Gastrocnemius medialis (tissue), 4 donors: ENCODE measurements at regions not wholly inside any gene's neighbourhood (a gene's known extent, or its start where the extent isn't known, plus 50 kb on each side); places are given as distances from the start of the nearest gene placed in this dataset.

Experiments
- ATAC-seq, 2 donors: fragments of 150-250 bp; one replicate each; pipeline ENCODE4 v1.9.1; 2016
- DNase-seq, 2 donors: peaks; one replicate each; pipeline ENCODE4 v3.0.0-alpha.2; 2019
- H3K27ac ChIP-seq, 4 donors: fragments of 200-600 bp; sonication (generic); 1 replicate in 1 of 4; 2 replicates in 3 of 4; pipeline ENCODE4 v1.5.1; 2016 to 2018; ENCODE audit warnings: mild to moderate bottlenecking in 2 of 4, moderate library complexity in 1 of 4
- H3K27me3 ChIP-seq, 3 donors: fragments of 200-600 bp; sonication (generic) in 2 of 3; 1 replicate in 1 of 3; 2 replicates in 2 of 3; pipeline versions ENCODE4 v1.5.1 to v1.6.0; 2016 to 2019; ENCODE audit warnings: mild to moderate bottlenecking in 1 of 3, moderate library complexity in 1 of 3
- H3K36me3 ChIP-seq, 2 donors: fragments of 200-600 bp; sonication (generic) in 1 of 2; one replicate each; pipeline ENCODE4 v1.5.1; 2017 to 2018
- H3K4me1 ChIP-seq, 2 donors: fragments of 200-600 bp; sonication (generic) in 1 of 2; one replicate each; pipeline ENCODE4 v1.5.1; 2016 to 2017; ENCODE audit warnings: mild to moderate bottlenecking in 2 of 2
- H3K4me3 ChIP-seq, 4 donors: fragments of 200-600 bp; sonication (generic) in 3 of 4; 1 replicate in 1 of 4; 2 replicates in 3 of 4; pipeline ENCODE4 v1.5.1; 2016 to 2019; ENCODE audit warnings: mild to moderate bottlenecking in 2 of 4
- H3K9me3 ChIP-seq, 3 donors: fragments of 200-600 bp; sonication (generic) in 2 of 3; 1 replicate in 1 of 3; 2 replicates in 2 of 3; pipeline ENCODE4 v1.5.1; 2016 to 2019
- CTCF ChIP-seq, 5 experiments: fragments of 450-650 bp in 3 of 5; fragments of 200-600 bp in 2 of 5; sonication (generic) in 2 of 5; IDR thresholded peaks in 4 of 5; conservative IDR thresholded peaks in 1 of 5; 1 replicate in 4 of 5; 2 replicates in 1 of 5; pipeline ENCODE4 v1.5.1; 2016 to 2019; ENCODE audit warnings: antibody characterized with exemption in 5 of 5, mild to moderate bottlenecking in 3 of 5, moderate library complexity in 3 of 5
- POLR2A ChIP-seq, 2 donors: fragments of 450-650 bp; IDR thresholded peaks; one replicate each; pipeline ENCODE4 v1.6.1; 2017; ENCODE audit warnings: antibody characterized with exemption in 2 of 2, mild to moderate bottlenecking in 2 of 2, moderate library complexity in 2 of 2
- in situ Hi-C, 4 donors: fragments of 200-750 bp; cut with MboI; loops; one replicate each; pipeline versions ENCODE4 v1.15.0 to v1.8.0; 2017; ENCODE audit warnings: low sequenced_read_pairs in 4 of 4
- intact Hi-C: fragments of 100-400 bp; cut with DNase I; formaldehyde crosslinking; loops from one replicate; pipeline ENCODE4 v1.15.1; 2023; ENCODE audit warnings: low total_unique reads

GRCh38 chr9:31674264-31674663 is 710.2 kb upstream of the ACO1 start:
- Histone ChIP-seq H3K9me3 (no peaks in the 10 kb centered on the region), H3K36me3 (no peaks in the 10 kb centered on the region), H3K4me1 (no peaks in the 10 kb centered on the region), H3K4me3 (no peak overlapping the region), H3K27ac (no peak overlapping the region), H3K27me3 (no peaks in the 10 kb centered on the region)
- TF ChIP-seq POLR2A (IDR thresholded peaks at IDR 0.05) (no peak), CTCF (IDR thresholded peaks at IDR 0.05 in 4 of 5, conservative IDR thresholded peaks at IDR 0.05 in 1 of 5) (no peak)
- ATAC-seq, result no peak
- in situ Hi-C loops, result no loop called here
- DNase-seq, result no peak
- intact Hi-C loops, result no loop called here

- Histone ChIP-seq H3K27me3 (no peaks in the 10 kb centered on the region), H3K4me3 (no peak overlapping the region), H3K36me3 (no peaks in the 10 kb centered on the region), H3K9me3 (no peaks in the 10 kb centered on the region), H3K4me1 (no peaks in the 10 kb centered on the region), H3K27ac (no peak overlapping the region)
- in situ Hi-C loops, result loop anchor here in 1 of 4 donors (25.0 kb wide), 1 partner anchor 90 kb away; no protein-coding TSS in a partner anchor
- DNase-seq (no peak), ATAC-seq (no peak)
- TF ChIP-seq POLR2A (IDR thresholded peaks at IDR 0.05), result no peak
- TF ChIP-seq CTCF (IDR thresholded peaks at IDR 0.05 in 4 of 5, conservative IDR thresholded peaks at IDR 0.05 in 1 of 5), result no peak
- intact Hi-C loops, result no loop called here
These were observed 707.0 kb upstream of the ACO1 start for GRCh38 chr9:31677415-31677814.

- ATAC-seq (no peak), DNase-seq (no peak)
- no peak overlapping the region for H3K27ac ChIP-seq
- no peak for TF ChIP-seq POLR2A (IDR thresholded peaks at IDR 0.05)
- no peak for TF ChIP-seq CTCF (IDR thresholded peaks at IDR 0.05 in 4 of 5, conservative IDR thresholded peaks at IDR 0.05 in 1 of 5)
- no peak overlapping the region for H3K4me3 ChIP-seq
- H3K4me1 ChIP-seq, result no peaks in the 10 kb centered on the region
- in situ Hi-C loops (loop anchor here in 1 of 4 donors (25.0 kb wide), 1 partner anchor 91 kb away; no protein-coding TSS in a partner anchor), intact Hi-C loops (no loop called here)
- no peaks in the 10 kb centered on the region for H3K9me3 ChIP-seq
- H3K27me3 ChIP-seq, result no peaks in the 10 kb centered on the region
- no peaks in the 10 kb centered on the region for H3K36me3 ChIP-seq
These were observed 706.6 kb upstream of the ACO1 start for GRCh38 chr9:31677877-31678276.

GRCh38 chr9:31683116-31683515 is 701.3 kb upstream of the ACO1 start:
- H3K27ac ChIP-seq, result no peak overlapping the region
- ATAC-seq (no peak), DNase-seq (no peak)
- H3K36me3 ChIP-seq, result no peaks in the 10 kb centered on the region
- in situ Hi-C loops (loop anchor here in 2 of 4 donors (10.0 to 25.0 kb wide), 2 partner anchors 62 to 96 kb away; no protein-coding TSS in a partner anchor), intact Hi-C loops (no loop called here)
- H3K4me1 ChIP-seq, result no peaks in the 10 kb centered on the region
- no peaks in the 10 kb centered on the region for H3K9me3 ChIP-seq
- H3K4me3 ChIP-seq, result no peak overlapping the region
- H3K27me3 ChIP-seq, result no peaks in the 10 kb centered on the region
- TF ChIP-seq CTCF (IDR thresholded peaks at IDR 0.05 in 4 of 5, conservative IDR thresholded peaks at IDR 0.05 in 1 of 5), result no peak
- no peak for TF ChIP-seq POLR2A (IDR thresholded peaks at IDR 0.05)

- DNase-seq (no peak), ATAC-seq (no peak)
- H3K4me3 ChIP-seq, result no peak overlapping the region
- no peaks in the 10 kb centered on the region for H3K9me3 ChIP-seq
- in situ Hi-C loops, result loop anchor here in 1 of 4 donors (25.0 kb wide), 1 partner anchor 111 kb away; no protein-coding TSS in a partner anchor
- TF ChIP-seq CTCF (IDR thresholded peaks at IDR 0.05 in 4 of 5, conservative IDR thresholded peaks at IDR 0.05 in 1 of 5), result no peak
- TF ChIP-seq POLR2A (IDR thresholded peaks at IDR 0.05), result no peak
- H3K36me3 ChIP-seq, result no peaks in the 10 kb centered on the region
- H3K4me1 ChIP-seq, result no peaks in the 10 kb centered on the region
- intact Hi-C loops, result no loop called here
- H3K27ac ChIP-seq, result no peak overlapping the region
- no peaks in the 10 kb centered on the region for H3K27me3 ChIP-seq
These were observed 686.5 kb upstream of the ACO1 start for GRCh38 chr9:31697956-31698355.
